ENCODE measurements at regions not wholly inside any gene's neighbourhood (a gene's known extent, or its start where the extent isn't known, plus 50 kb on each side); places are given as distances from the start of the nearest gene placed in this dataset.

DNA sequence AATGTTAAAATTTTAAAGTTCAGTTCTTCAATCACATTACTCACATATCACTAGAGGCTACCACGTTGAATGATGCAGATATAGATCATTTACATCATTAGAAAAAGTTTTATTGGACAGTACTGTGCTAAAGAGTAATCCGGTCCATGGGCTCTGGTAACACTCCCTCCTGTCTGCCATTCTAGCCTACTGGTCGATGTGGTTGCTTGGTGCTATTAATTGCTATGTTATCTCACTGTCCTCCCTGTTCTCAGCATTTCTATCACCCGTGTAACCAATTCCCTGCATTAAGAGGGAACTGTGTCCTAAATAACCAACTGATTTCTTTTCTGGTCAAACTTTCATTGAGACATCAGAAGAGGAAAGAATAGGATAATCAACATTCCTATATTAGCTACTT is 347.5 kb upstream of the RBMS3 start:
- no peak for TF ChIP-seq CTCF (IDR thresholded peaks at IDR 0.05)
- H3K27me3 ChIP-seq (ENCODE audit: control insufficient read depth in 2 of 2, insufficient read depth in 2 of 2, low read length in 2 of 2): no peaks in the 10 kb centered on the region
- WGBS (ENCODE audit: insufficient coverage): no CpG with 5 or more reads among the region's 4 CpGs
- H3K36me3 ChIP-seq (replicated peaks in 1 of 2; ENCODE audit: control insufficient read depth in 1 of 2, insufficient read depth in 2 of 2, low read length in 2 of 2): no peaks in the 10 kb centered on the region
- H2AFZ ChIP-seq (ENCODE audit: insufficient read depth, low read depth, low read length, poor library complexity, severe bottlenecking): no peak overlapping the region
- Mint-ChIP-seq H3K36me3 (no peaks in the 10 kb centered on the region), H3K9me3 (peaks cover 0 to 8% (median 2%) of the 10 kb centered on the region in 7 donors), H3K27ac (no peak overlapping the region), H3K27me3 (ENCODE audit: low read depth in 3 of 3) (no peaks in the 10 kb centered on the region), H3K4me3 (no peak overlapping the region), H3K4me1 (peaks cover 5% of the 10 kb centered on the region)
- H3K4me3 ChIP-seq (replicated peaks in 1 of 3; ENCODE audit: low read depth in 2 of 3, low read length in 3 of 3): no peak overlapping the region
- no peak overlapping the region for H3K4me2 ChIP-seq (replicated peaks; ENCODE audit: extremely low read depth, low read length, poor library complexity, severe bottlenecking)
- no peak overlapping the region for H3K9ac ChIP-seq (ENCODE audit: insufficient read depth, low read length, poor library complexity, severe bottlenecking)
- DNase-seq: no peak
- no peak overlapping the region for H3K27ac ChIP-seq (ENCODE audit: low read depth in 1 of 2, low read length in 2 of 2)
- H3K9me3 ChIP-seq (replicated peaks in 1 of 2; ENCODE audit: control insufficient read depth in 1 of 2, insufficient read depth in 1 of 2, low read length in 2 of 2): no peaks in the 10 kb centered on the region
- intact Hi-C loops (cut with micrococcal nuclease): no loop called here
- H3K79me2 ChIP-seq (ENCODE audit: insufficient read depth, low read length): no peaks in the 10 kb centered on the region
- no peaks in the 10 kb centered on the region for H3K4me1 ChIP-seq (ENCODE audit: control insufficient read depth in 1 of 2, insufficient read depth in 2 of 2, low read length in 2 of 2)
- H4K20me1 ChIP-seq (ENCODE audit: insufficient read depth, low read length): no peaks in the 10 kb centered on the region

GRCh38 chr3:28934126-28934813 is 346.6 kb upstream of the RBMS3 start:
- H3K27me3 ChIP-seq (ENCODE audit: control insufficient read depth in 2 of 2, insufficient read depth in 2 of 2, low read length in 2 of 2): no peaks in the 10 kb centered on the region
- no peak overlapping the region for H3K4me3 Mint-ChIP-seq
- WGBS (ENCODE audit: insufficient coverage): 70% methylated on average over 2 of the region's 3 CpGs
- no peaks in the 10 kb centered on the region for H4K20me1 ChIP-seq (ENCODE audit: insufficient read depth, low read length)
- no peak overlapping the region for H3K9ac ChIP-seq (ENCODE audit: insufficient read depth, low read length, poor library complexity, severe bottlenecking)
- no peak overlapping the region for H3K4me2 ChIP-seq (replicated peaks; ENCODE audit: extremely low read depth, low read length, poor library complexity, severe bottlenecking)
- no peak overlapping the region for H2AFZ ChIP-seq (ENCODE audit: insufficient read depth, low read depth, low read length, poor library complexity, severe bottlenecking)
- H3K27ac ChIP-seq (ENCODE audit: low read depth in 1 of 2, low read length in 2 of 2): no peak overlapping the region
- H3K9me3 Mint-ChIP-seq: peaks cover 0 to 8% (median 2%) of the 10 kb centered on the region in 7 donors
- no peaks in the 10 kb centered on the region for H3K36me3 ChIP-seq (replicated peaks in 1 of 2; ENCODE audit: control insufficient read depth in 1 of 2, insufficient read depth in 2 of 2, low read length in 2 of 2)
- intact Hi-C loops (cut with micrococcal nuclease): no loop called here
- no peaks in the 10 kb centered on the region for H3K9me3 ChIP-seq (replicated peaks in 1 of 2; ENCODE audit: control insufficient read depth in 1 of 2, insufficient read depth in 1 of 2, low read length in 2 of 2)
- no peaks in the 10 kb centered on the region for H3K36me3 Mint-ChIP-seq
- no peak overlapping the region for H3K4me3 ChIP-seq (replicated peaks in 1 of 3; ENCODE audit: low read depth in 2 of 3, low read length in 3 of 3)
- DNase-seq: no peak
- no peak for TF ChIP-seq CTCF (IDR thresholded peaks at IDR 0.05)
- H3K79me2 ChIP-seq (ENCODE audit: insufficient read depth, low read length): no peaks in the 10 kb centered on the region
- no peaks in the 10 kb centered on the region for H3K27me3 Mint-ChIP-seq (ENCODE audit: low read depth in 3 of 3)
- H3K4me1 ChIP-seq (ENCODE audit: control insufficient read depth in 1 of 2, insufficient read depth in 2 of 2, low read length in 2 of 2): no peaks in the 10 kb centered on the region
- H3K27ac Mint-ChIP-seq: no peak overlapping the region
- H3K4me1 Mint-ChIP-seq: peaks cover 5% of the 10 kb centered on the region

Measured in CD14-positive monocyte (primary cell).